ENCODE measurements at regions not wholly inside any gene's neighbourhood (a gene's known extent, or its start where the extent isn't known, plus 50 kb on each side); places are given as distances from the start of the nearest gene placed in this dataset.
A peak's percentile ranks its signal among the peaks of the same experiment; 100 is the strongest.
"Not testable (repeated sequence)": the region's sequence is repeated elsewhere in the genome, so short reads cannot be mapped to it uniquely, and the experiment has no call there.

GRCh38 chr10:120755771-120756170, 95.4 kb upstream of the WDR11 start:
- no peak for DNase-seq

GRCh38 chr10:120760253-120760652, 90.9 kb upstream of the WDR11 start:
- no peak for DNase-seq

- no peak for DNase-seq
These were observed 89.2 kb upstream of the WDR11 start for GRCh38 chr10:120761951-120762350.

GRCh38 chr10:120765226-120765803, 85.8 kb upstream of the WDR11 start:
- no peak for DNase-seq

- DNase-seq = no peak
These were observed 82.9 kb upstream of the WDR11 start for GRCh38 chr10:120768227-120768626.

- peak; percentile 17 for DNase-seq
These were observed 80.7 kb upstream of the WDR11 start for GRCh38 chr10:120770496-120770895.

GRCh38 chr10:120776442-120776841, 74.7 kb upstream of the WDR11 start:
- no peak for DNase-seq

- no peak for DNase-seq
These were observed 68.8 kb upstream of the WDR11 start for GRCh38 chr10:120782336-120782735.

GRCh38 chr10:120783098-120783497, 68.1 kb upstream of the WDR11 start:
- DNase-seq = no peak

- no peak for DNase-seq
These were observed 67.3 kb upstream of the WDR11 start for GRCh38 chr10:120783867-120784266.

- no peak for DNase-seq
These were observed 62.4 kb upstream of the WDR11 start for GRCh38 chr10:120788771-120789170.

GRCh38 chr10:120789303-120790203, 61.6 kb upstream of the WDR11 start:
- DNase-seq = no peak

GRCh38 chr10:120791316-120791715, 59.8 kb upstream of the WDR11 start:
- no peak for DNase-seq

GRCh38 chr10:120793088-120793487, 58.1 kb upstream of the WDR11 start:
- DNase-seq = no peak

GRCh38 chr10:120794390-120794789, 56.8 kb upstream of the WDR11 start:
- no peak for DNase-seq

GRCh38 chr10:120798276-120798675, 52.9 kb upstream of the WDR11 start:
- DNase-seq = not testable (repeated sequence)

- no peak for DNase-seq
These were observed 51.3 kb upstream of the WDR11 start for GRCh38 chr10:120799849-120800248.

GRCh38 chr10:120800528-120801323, 50.4 kb upstream of the WDR11 start:
- DNase-seq = no peak
